Stimulated activated CD4-positive, alpha-beta T cell treated with anti-CD3 and anti-CD28 coated beads, Interleukin-1b, Interleukin-23, amount 100 ng/mL, for 1 hour (primary cell): ENCODE measurements at regions not wholly inside any gene's neighbourhood (a gene's known extent, or its start where the extent isn't known, plus 50 kb on each side); places are given as distances from the start of the nearest gene placed in this dataset.

ENCODE experiments used
- DNase-seq, 2 donors: peaks; one replicate each; pipeline ENCODE4 v3.0.0-alpha.2; 2020; ENCODE audit warnings: low read depth in 2 of 2

- DNase-seq: no peak
Measured at GRCh38 chr5:157915638-157916037, 56.7 kb upstream of the CLINT1 start.

GRCh38 chr5:157914151-157914788 lies 55.3 kb upstream of the CLINT1 start:
- DNase-seq: no peak

DNA sequence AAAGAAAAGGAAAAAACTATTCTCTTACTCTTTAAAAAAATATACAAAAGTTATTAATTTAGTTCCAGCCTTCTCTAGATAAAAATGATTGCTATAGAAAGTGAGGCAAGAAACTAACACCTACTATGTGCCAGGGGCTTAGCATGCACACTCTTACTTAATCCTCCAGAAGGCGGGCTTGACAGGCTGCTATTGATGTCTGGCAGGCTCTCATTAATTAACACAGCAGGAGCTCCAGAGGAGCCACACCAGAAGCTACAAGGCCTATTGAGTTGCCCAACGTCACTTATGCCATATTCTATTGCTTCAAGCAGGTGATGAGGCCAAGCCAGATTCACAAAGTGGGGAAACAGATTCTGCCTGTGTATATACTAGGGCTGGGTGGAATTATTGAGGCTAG lies 54.6 kb upstream of the CLINT1 start:
- DNase-seq: no peak

DNA sequence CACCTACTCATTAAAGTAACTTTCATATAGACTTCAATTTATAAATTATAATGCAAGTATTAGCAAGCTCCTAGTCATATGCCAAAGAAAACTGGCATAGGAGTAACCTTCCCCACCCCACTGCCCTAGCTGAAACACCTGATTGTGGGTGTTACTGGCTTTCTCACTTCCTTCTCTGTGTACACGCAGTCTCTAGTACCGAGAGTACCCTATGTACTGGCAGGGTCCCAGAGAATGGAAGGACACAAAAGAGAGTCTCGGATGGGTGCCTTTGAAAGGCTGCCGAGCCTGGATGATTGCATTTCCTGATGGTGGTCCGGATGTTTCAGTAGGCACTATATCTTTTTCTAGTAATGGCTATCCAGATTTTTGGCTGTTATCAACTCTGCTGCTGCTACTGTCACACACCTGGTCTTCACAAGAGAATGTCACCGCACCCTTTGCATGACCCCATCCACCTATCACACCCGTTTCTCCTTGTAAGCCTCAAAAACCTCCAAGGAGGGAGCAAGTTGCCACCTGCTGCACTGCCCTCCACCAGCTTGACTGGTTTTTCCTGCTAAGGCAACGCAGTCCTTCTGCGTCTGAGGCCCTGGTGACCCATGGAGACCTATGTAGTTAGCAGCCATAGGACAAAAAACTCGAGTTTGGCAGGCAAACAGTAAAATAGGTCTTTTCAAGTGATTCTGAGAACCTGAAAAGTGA lies 53.8 kb upstream of the CLINT1 start:
- no peak for DNase-seq

DNA sequence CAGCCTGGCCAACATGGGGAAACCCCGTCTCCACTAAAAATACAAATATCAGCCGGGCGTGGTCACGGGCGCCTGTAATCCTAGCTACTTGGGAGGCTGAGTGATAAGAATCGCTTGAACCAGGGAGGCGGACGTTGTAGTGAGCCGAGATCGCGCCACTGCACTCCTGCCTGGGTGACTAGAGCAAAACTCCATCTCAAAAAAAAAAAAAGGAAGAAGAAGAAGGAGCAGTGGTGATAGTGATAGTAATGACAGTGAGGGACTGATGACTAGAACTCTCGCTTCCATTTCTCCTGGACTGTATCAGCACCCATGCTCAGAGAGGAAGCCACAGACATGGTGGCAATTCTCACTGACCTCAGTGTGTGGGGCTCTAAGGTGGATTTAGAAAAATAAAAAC lies 52.6 kb upstream of the CLINT1 start:
- no peak for DNase-seq
